ENCODE measurements at regions not wholly inside any gene's neighbourhood (a gene's known extent, or its start where the extent isn't known, plus 50 kb on each side); places are given as distances from the start of the nearest gene placed in this dataset.

DNA sequence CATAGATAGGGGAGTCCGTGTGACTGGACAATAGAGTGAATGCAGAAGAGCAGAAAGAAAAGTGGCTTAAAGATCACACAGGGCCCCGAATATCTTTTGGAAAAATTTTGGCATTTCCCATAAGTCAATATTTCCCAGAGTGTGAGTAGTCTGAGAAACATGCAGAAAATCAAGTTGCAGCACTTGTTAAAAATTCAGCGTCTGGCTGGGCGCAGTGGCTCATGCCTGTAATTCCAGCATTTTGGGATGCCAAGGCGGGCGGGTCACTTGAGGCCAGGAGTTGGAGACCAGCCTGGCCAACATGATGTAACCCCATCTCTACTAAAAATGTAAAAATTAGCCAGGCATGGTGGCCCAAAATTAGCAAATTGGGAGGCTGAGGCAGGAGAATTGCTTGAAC, 227.0 kb downstream of the DRD1 start:
- 77 to 94% (median 83%) methylated on average over 6 of the region's 6 CpGs for WGBS, 5 donors
- Histone ChIP-seq H3K36me3 (no peaks in the 10 kb centered on the region), H3K27me3 (replicated peaks in 1 of 7) (peaks cover 0 to 28% (median 0%) of the 10 kb centered on the region in 7 donors), H3K4me1 (no peaks in the 10 kb centered on the region), H3K4me3 (no peak overlapping the region), H3K27ac (no peak overlapping the region), H3K9me3 (no peaks in the 10 kb centered on the region)
- TF ChIP-seq POLR2AphosphoS5 (IDR thresholded peaks at IDR 0.05) (no peak), CTCF (IDR thresholded peaks at IDR 0.05 in 8 of 11, conservative IDR thresholded peaks at IDR 0.05 in 3 of 11) (no peak), POLR2A (IDR thresholded peaks at IDR 0.05) (no peak)
- DNase-seq = no peak
- intact Hi-C loops (cut with DNase I; ENCODE audit: low total_unique reads) = no loop called here

- TF ChIP-seq POLR2A (IDR thresholded peaks at IDR 0.05) (no peak), POLR2AphosphoS5 (IDR thresholded peaks at IDR 0.05) (no peak), CTCF (IDR thresholded peaks at IDR 0.05 in 8 of 11, conservative IDR thresholded peaks at IDR 0.05 in 3 of 11) (no peak)
- Histone ChIP-seq H3K4me3 (no peak overlapping the region), H3K36me3 (no peaks in the 10 kb centered on the region), H3K27ac (no peak overlapping the region), H3K27me3 (replicated peaks in 1 of 7) (peaks cover 0 to 23% (median 0%) of the 10 kb centered on the region in 7 donors), H3K4me1 (no peaks in the 10 kb centered on the region), H3K9me3 (no peaks in the 10 kb centered on the region)
- intact Hi-C loops (cut with DNase I; ENCODE audit: low total_unique reads) = no loop called here
- DNase-seq = no peak
- 74 to 78% (median 76%) methylated on average over 11 of the region's 11 CpGs for WGBS, 5 donors
Observed at GRCh38 chr5:175215906-175216305, 228.1 kb downstream of the DRD1 start.

GRCh38 chr5:175214152-175214551, 229.8 kb downstream of the DRD1 start:
- no peak overlapping the region for H3K27ac ChIP-seq
- no peak for DNase-seq
- 26 to 69% (median 47%) methylated on average over 2 of the region's 2 CpGs for WGBS, 5 donors
- intact Hi-C loops (cut with DNase I; ENCODE audit: low total_unique reads) = no loop called here
- H3K9me3 ChIP-seq = no peaks in the 10 kb centered on the region
- TF ChIP-seq POLR2A (IDR thresholded peaks at IDR 0.05) (no peak), POLR2AphosphoS5 (IDR thresholded peaks at IDR 0.05) (no peak), CTCF (IDR thresholded peaks at IDR 0.05 in 8 of 11, conservative IDR thresholded peaks at IDR 0.05 in 3 of 11) (no peak)
- H3K4me3 ChIP-seq = no peak overlapping the region
- no peaks in the 10 kb centered on the region for H3K36me3 ChIP-seq
- peaks cover 0 to 22% (median 0%) of the 10 kb centered on the region in 7 donors for H3K27me3 ChIP-seq (replicated peaks in 1 of 7)
- H3K4me1 ChIP-seq = no peaks in the 10 kb centered on the region

- Histone ChIP-seq H3K27me3 (replicated peaks in 1 of 7) (peaks cover 0 to 30% (median 0%) of the 10 kb centered on the region in 7 donors), H3K27ac (no peak overlapping the region), H3K4me1 (no peaks in the 10 kb centered on the region), H3K36me3 (no peaks in the 10 kb centered on the region), H3K9me3 (no peaks in the 10 kb centered on the region), H3K4me3 (no peak overlapping the region)
- TF ChIP-seq CTCF (IDR thresholded peaks at IDR 0.05 in 8 of 11, conservative IDR thresholded peaks at IDR 0.05 in 3 of 11) (no peak), POLR2AphosphoS5 (IDR thresholded peaks at IDR 0.05) (no peak), POLR2A (IDR thresholded peaks at IDR 0.05) (no peak)
- 58 to 76% (median 70%) methylated on average over 8 of the region's 8 CpGs for WGBS, 5 donors
- intact Hi-C loops (cut with DNase I; ENCODE audit: low total_unique reads) = no loop called here
- no peak for DNase-seq
Observed at GRCh38 chr5:175211956-175212756, 231.8 kb downstream of the DRD1 start.

Data from spleen (tissue), 11 donors.